Fibroblast of lung (primary cell): ENCODE measurements at regions not wholly inside any gene's neighbourhood (a gene's known extent, or its start where the extent isn't known, plus 50 kb on each side); places are given as distances from the start of the nearest gene placed in this dataset.

Experiments used
- DNase-seq, 2 donors: peaks; one replicate each; pipeline versions ENCODE4 v3.0.0 to v3.0.0-alpha.2; 2010; ENCODE audit warnings: low read depth in 2 of 2
- H2AFZ ChIP-seq: 2 replicates; pipeline ENCODE4 v1.5.1; 2012; ENCODE audit warnings: low read length, control low read depth, inconsistent platforms
- H3K27ac ChIP-seq: 2 replicates; pipeline ENCODE4 v1.5.1; 2011; ENCODE audit warnings: low read length, control low read depth; ENCODE audit not compliant: insufficient read depth
- H3K27me3 ChIP-seq: 2 replicates; pipeline ENCODE4 v1.5.1; 2011; ENCODE audit warnings: mild to moderate bottlenecking, low read length; ENCODE audit not compliant: control insufficient read depth, insufficient read depth
- H3K36me3 ChIP-seq: 2 replicates; pipeline ENCODE4 v1.5.1; 2011; ENCODE audit warnings: low read length; ENCODE audit not compliant: control insufficient read depth, insufficient read depth
- H3K4me1 ChIP-seq: 2 replicates; pipeline ENCODE4 v1.5.1; 2011; ENCODE audit warnings: low read length; ENCODE audit not compliant: control insufficient read depth, insufficient read depth; ENCODE audit errors: extremely low read depth
- H3K4me2 ChIP-seq: 2 replicates; pipeline ENCODE4 v1.5.1; 2011; ENCODE audit warnings: low read length, control low read depth; ENCODE audit not compliant: insufficient read depth; ENCODE audit errors: extremely low read depth
- H3K4me3 ChIP-seq, 4 experiments: fragments of 200-600 bp in 1 of 4; sonication (generic) in 1 of 4; replicated peaks in 1 of 4; 2 replicates each; pipeline ENCODE4 v1.5.1; 2011 to 2016; ENCODE audit warnings: low read length in 4 of 4, low read depth in 3 of 4, mild to moderate bottlenecking in 3 of 4, control low read depth in 2 of 4, inconsistent platforms in 1 of 4, mixed read lengths in 1 of 4; ENCODE audit not compliant: insufficient read depth in 1 of 4; ENCODE audit errors: control extremely low read depth in 1 of 4
- H3K79me2 ChIP-seq: 2 replicates; pipeline ENCODE4 v1.5.1; 2012; ENCODE audit warnings: mild to moderate bottlenecking, low read length, inconsistent platforms; ENCODE audit not compliant: control insufficient read depth, insufficient read depth
- H3K9ac ChIP-seq: 2 replicates; pipeline ENCODE4 v1.5.1; 2011; ENCODE audit warnings: mild to moderate bottlenecking, low read length, control low read depth; ENCODE audit not compliant: insufficient read depth
- H3K9me3 ChIP-seq: 2 replicates; pipeline ENCODE4 v1.5.1; 2012; ENCODE audit warnings: low read depth, low read length; ENCODE audit not compliant: control insufficient read depth, insufficient read depth
- H4K20me1 ChIP-seq: 2 replicates; pipeline ENCODE4 v1.5.1; 2011; ENCODE audit warnings: low read length; ENCODE audit not compliant: control insufficient read depth, insufficient read depth; ENCODE audit errors: extremely low read depth
- EZH2 ChIP-seq: IDR thresholded peaks from 2 replicates; pipeline ENCODE4 v1.5.1; 2012; ENCODE audit warnings: low read length, control low read depth, mild to moderate bottlenecking; ENCODE audit errors: missing control alignments
- TF ChIP-seq, protein P1 (sequence below), 2 donors: IDR thresholded peaks in 1 of 2; conservative IDR thresholded peaks in 1 of 2; 1 replicate in 1 of 2; 2 replicates in 1 of 2; pipeline ENCODE4 v1.5.1; 2011 to 2012; ENCODE audit warnings: low read length in 2 of 2, control low read depth in 1 of 2, inconsistent platforms in 1 of 2, low read depth in 1 of 2, mild to moderate bottlenecking in 1 of 2

DNA sequence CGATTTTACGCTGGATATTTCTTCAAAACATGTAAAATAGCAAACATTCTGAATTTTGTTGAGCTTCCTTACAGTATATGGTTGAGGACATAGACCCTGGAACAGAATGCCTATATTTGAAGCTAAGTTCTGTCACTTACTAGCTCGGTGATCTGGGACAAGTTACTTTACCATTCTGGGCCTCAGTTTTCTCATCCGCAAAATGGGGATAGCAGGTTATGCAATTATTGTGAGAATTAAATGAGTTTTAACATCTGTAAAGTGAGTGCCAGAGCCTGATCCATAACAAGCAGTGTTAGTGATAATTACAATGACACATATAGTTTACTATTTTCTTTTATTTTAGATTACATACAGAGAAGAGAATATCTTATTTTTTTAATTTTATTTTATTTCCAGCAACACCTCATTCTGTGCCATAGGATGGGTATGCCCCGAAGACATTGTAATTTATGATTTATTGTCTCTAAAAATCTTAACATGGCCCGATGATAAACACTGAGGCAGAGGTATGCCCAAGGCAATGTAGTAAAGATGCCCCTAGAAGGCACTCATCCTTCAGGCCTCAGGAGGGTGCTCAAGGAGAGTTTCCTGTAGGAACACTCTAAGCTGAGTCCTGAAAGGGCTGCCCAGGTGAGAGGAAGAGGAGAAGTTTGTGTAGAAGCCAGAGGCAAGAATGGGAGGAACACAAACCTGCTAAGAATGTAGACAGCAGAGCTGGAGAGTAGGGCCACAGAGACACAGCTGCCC, 250.9 kb downstream of the BCL11A start:
- Histone ChIP-seq H3K36me3 (no peaks in the 10 kb centered on the region), H2AFZ (no peak overlapping the region), H3K9ac (no peak overlapping the region), H3K27ac (no peak overlapping the region), H3K9me3 (no peaks in the 10 kb centered on the region), H3K79me2 (no peaks in the 10 kb centered on the region), H3K27me3 (no peaks in the 10 kb centered on the region), H4K20me1 (no peaks in the 10 kb centered on the region), H3K4me3 (no peak overlapping the region), H3K4me1 (no peaks in the 10 kb centered on the region), H3K4me2 (no peak overlapping the region)
- no peak for DNase-seq
- TF ChIP-seq EZH2, result no peak
- TF ChIP-seq, protein P1, sequence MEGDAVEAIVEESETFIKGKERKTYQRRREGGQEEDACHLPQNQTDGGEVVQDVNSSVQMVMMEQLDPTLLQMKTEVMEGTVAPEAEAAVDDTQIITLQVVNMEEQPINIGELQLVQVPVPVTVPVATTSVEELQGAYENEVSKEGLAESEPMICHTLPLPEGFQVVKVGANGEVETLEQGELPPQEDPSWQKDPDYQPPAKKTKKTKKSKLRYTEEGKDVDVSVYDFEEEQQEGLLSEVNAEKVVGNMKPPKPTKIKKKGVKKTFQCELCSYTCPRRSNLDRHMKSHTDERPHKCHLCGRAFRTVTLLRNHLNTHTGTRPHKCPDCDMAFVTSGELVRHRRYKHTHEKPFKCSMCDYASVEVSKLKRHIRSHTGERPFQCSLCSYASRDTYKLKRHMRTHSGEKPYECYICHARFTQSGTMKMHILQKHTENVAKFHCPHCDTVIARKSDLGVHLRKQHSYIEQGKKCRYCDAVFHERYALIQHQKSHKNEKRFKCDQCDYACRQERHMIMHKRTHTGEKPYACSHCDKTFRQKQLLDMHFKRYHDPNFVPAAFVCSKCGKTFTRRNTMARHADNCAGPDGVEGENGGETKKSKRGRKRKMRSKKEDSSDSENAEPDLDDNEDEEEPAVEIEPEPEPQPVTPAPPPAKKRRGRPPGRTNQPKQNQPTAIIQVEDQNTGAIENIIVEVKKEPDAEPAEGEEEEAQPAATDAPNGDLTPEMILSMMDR (conservative IDR thresholded peaks at IDR 0.05 in 1 of 2, IDR thresholded peaks at IDR 0.05 in 1 of 2; ENCODE audit: low read depth in 1 of 2, low read length in 2 of 2), result no peak

DNA sequence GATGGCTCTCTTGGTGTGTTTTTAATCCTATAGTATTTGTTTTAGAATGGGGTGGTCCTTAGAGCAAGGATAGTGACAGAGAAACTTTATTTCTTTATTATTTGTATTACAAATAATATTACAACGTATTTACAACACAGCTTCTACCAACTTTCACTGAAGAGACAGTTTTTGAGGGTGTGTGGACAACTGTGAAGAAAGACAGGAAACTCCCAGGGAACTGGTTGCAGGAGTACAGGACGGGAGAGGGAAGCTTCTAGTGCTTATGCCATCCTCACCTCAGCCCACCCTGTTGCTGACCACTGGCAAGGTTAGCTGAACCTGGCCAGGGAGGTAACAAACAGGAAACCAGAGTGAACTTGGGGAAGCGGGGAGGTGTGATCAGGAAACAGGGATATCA, 251.7 kb downstream of the BCL11A start:
- no peak overlapping the region for H3K4me2 ChIP-seq
- H3K9ac ChIP-seq, result no peak overlapping the region
- H3K79me2 ChIP-seq, result no peaks in the 10 kb centered on the region
- no peaks in the 10 kb centered on the region for H3K9me3 ChIP-seq
- no peak overlapping the region for H2AFZ ChIP-seq
- TF ChIP-seq, protein P1 (conservative IDR thresholded peaks at IDR 0.05 in 1 of 2, IDR thresholded peaks at IDR 0.05 in 1 of 2; ENCODE audit: low read depth in 1 of 2, low read length in 2 of 2), result no peak
- TF ChIP-seq EZH2, result no peak
- no peak overlapping the region for H3K4me3 ChIP-seq
- DNase-seq, result no peak
- H3K36me3 ChIP-seq, result no peaks in the 10 kb centered on the region
- no peak overlapping the region for H3K27ac ChIP-seq
- H3K4me1 ChIP-seq, result no peaks in the 10 kb centered on the region
- no peaks in the 10 kb centered on the region for H3K27me3 ChIP-seq
- H4K20me1 ChIP-seq, result no peaks in the 10 kb centered on the region

DNA sequence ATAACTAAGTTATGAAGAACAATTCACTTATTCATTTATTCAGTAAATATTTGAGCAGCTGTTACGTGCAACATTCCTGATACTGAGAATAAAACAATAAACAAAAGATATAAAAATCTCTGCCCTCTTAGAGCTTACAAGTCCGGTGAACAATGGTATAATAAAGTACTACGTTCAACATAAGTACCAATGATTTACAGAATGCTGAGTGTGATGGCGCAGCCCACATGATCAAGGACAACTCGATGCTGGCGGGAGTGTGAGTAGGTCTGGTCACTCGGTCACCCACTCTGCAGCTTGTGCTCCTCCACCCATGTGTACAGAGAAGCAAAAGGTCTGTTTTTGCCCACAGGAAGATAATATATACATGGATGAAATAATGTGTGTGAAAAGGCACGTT, 254.3 kb downstream of the BCL11A start:
- Histone ChIP-seq H3K9ac (no peak overlapping the region), H3K4me3 (no peak overlapping the region)

More for the DNA sequence above, 254.3 kb downstream of the BCL11A start:
- DNase-seq, result no peak
- Histone ChIP-seq H3K27me3 (no peaks in the 10 kb centered on the region), H3K36me3 (no peaks in the 10 kb centered on the region), H3K9me3 (no peaks in the 10 kb centered on the region), H4K20me1 (no peaks in the 10 kb centered on the region), H3K27ac (no peak overlapping the region), H2AFZ (no peak overlapping the region), H3K79me2 (no peaks in the 10 kb centered on the region), H3K4me1 (no peaks in the 10 kb centered on the region), H3K4me2 (no peak overlapping the region)
- TF ChIP-seq, protein P1 (conservative IDR thresholded peaks at IDR 0.05 in 1 of 2, IDR thresholded peaks at IDR 0.05 in 1 of 2; ENCODE audit: low read depth in 1 of 2, low read length in 2 of 2), result no peak
- TF ChIP-seq EZH2, result no peak
